Stimulated activated memory B cell treated with anti-CD40 and anti-IgM and Interleukin-4, amounts not matched to agents 10 μg/mL and 1 μg/mL and 100 μg/mL, for 72 hours (primary cell): ENCODE measurements at regions not wholly inside any gene's neighbourhood (a gene's known extent, or its start where the extent isn't known, plus 50 kb on each side); places are given as distances from the start of the nearest gene placed in this dataset.
A peak's percentile ranks its signal among the peaks of the same experiment; 100 is the strongest.

Experiments
- ATAC-seq: fragments of 150-1000 bp; cut with Tn5 transposase; 2 replicates; pipeline ENCODE4 v1.10.0; 2021
- H3K27ac Mint-ChIP-seq: one replicate; pipeline ENCODE4 v1.8.0; 2022; ENCODE audit warnings: mild to moderate bottlenecking, mixed read lengths
- H3K27me3 Mint-ChIP-seq: one replicate; pipeline ENCODE4 v1.8.0; 2022; ENCODE audit warnings: mixed read lengths
- H3K36me3 Mint-ChIP-seq: one replicate; pipeline ENCODE4 v1.8.0; 2022; ENCODE audit warnings: mixed read lengths
- H3K4me1 Mint-ChIP-seq: one replicate; pipeline ENCODE4 v1.8.0; 2022; ENCODE audit warnings: mixed read lengths
- H3K4me3 Mint-ChIP-seq: one replicate; pipeline ENCODE4 v1.8.0; 2022; ENCODE audit warnings: mild to moderate bottlenecking, moderate library complexity, mixed read lengths
- H3K9me3 Mint-ChIP-seq: one replicate; pipeline ENCODE4 v1.8.0; 2022; ENCODE audit warnings: mixed read lengths

DNA sequence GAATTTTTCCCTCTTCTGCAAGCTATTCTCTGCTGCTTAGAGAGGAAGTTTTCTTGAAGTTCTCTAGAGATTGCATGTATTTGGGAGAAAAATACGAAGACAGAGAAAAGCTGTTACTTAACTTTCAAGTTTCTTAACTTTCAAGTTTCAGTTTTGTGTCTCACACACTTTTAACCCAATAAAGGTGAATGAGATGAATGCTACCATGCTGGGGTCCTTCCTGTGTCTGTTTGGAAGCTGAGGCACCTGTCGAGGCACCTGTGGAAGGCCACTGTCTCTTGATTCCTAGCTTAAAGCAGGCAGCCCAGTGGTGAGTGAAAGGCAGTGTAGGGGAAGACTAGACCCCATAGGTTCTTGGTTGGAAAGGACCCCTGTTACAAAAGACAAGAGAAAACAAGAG is 372.8 kb upstream of the JARID2 start:
- Mint-ChIP-seq H3K27ac (no peak overlapping the region), H3K27me3 (no peaks in the 10 kb centered on the region), H3K9me3 (peaks cover 3% of the 10 kb centered on the region), H3K36me3 (peaks cover 6% of the 10 kb centered on the region), H3K4me3 (no peak overlapping the region), H3K4me1 (peaks cover 48% of the 10 kb centered on the region)
- ATAC-seq: no peak

DNA sequence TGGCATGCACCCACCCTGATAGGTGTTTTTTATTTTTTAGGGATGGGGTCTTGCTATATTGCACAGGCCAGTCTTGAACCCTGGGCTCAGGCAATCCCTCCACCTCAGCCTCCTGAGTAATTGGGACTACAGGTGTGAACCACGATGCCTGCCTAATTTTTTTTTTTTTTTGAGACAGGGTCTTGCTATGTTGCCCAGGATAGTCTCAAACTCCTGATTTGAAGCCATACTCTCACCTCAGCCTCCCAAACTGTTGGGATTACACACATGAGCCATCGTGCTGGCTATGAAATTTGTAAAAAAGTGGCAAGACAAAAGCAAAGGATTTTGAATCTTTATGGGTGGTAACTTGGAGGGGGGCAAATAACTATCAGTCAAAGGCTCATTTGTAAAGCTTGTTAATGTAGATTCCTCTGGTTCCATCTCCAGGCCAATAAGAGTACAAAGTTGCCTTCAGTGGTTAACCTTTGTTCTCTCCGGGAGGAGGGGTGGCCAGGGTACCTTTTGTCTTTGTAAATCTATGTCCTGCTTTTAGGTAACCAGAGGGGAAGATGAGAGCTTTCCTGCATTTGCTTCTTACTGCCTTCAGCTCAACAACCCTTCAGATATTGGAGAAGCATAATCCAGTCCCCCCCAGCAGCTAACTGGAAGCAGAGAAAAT is 372.0 kb upstream of the JARID2 start:
- ATAC-seq: no peak
- Mint-ChIP-seq H3K9me3 (peaks cover 3% of the 10 kb centered on the region), H3K27ac (no peak overlapping the region), H3K27me3 (no peaks in the 10 kb centered on the region), H3K4me1 (peaks cover 57% of the 10 kb centered on the region), H3K36me3 (peaks cover 6% of the 10 kb centered on the region), H3K4me3 (no peak overlapping the region)

DNA sequence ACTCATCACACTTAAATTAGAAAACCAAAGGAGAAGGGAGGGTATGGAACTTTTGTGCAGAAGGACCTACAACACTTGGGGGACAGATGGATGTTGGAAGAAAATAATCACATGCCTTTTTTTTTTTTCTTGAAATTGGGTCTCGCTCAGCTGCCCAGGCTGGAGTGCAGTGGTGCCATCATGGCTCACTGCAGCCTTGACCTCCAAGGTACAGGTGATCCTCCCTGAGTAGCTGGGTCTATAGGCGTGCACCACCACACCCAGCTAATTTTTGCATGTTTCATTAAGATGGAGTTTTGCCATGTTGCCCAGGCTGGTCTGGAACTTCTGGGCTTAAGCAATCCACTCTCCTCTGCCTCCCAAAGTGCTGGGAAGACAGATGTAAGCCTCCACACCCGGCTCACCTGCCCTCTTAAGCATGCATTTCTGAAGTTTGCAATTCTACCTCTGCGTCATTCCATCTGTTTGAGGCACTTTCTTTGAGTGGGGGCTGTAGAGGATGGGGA is 370.8 kb upstream of the JARID2 start:
- H3K36me3 Mint-ChIP-seq: peaks cover 6% of the 10 kb centered on the region
- H3K27me3 Mint-ChIP-seq: no peaks in the 10 kb centered on the region
- no peak overlapping the region for H3K4me3 Mint-ChIP-seq
- H3K27ac Mint-ChIP-seq: peak overlapping the region; percentile 100
- peaks cover 3% of the 10 kb centered on the region for H3K9me3 Mint-ChIP-seq
- ATAC-seq: no peak
- H3K4me1 Mint-ChIP-seq: peaks cover 53% of the 10 kb centered on the region

DNA sequence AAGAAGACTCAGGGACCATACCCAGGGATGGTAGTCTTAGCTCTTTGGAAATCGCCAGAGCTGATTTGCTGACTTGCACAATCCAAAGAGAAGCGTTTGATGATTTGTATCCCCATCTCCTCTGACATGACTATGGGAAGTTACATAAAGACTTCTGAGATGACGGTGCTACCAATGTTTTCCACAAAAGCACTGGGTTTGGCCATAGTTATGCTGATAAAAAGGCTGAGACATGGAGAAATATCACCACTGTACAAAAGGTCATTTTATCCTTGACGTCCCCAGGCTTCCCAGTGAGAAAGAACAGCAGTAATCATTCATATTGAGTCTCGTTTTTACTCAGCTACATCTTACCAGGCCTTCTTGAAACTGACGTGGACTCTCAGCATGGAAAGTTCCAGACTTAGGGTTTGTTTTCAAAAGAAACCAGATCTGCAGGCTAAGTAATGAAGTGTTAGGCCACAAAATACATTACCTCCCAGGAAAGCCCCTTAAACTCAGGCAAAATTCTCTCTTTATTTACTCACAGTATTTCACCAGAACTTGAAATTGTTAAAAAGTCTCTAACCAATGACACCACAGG is 370.3 kb upstream of the JARID2 start:
- H3K36me3 Mint-ChIP-seq: peaks cover 6% of the 10 kb centered on the region
- no peak overlapping the region for H3K4me3 Mint-ChIP-seq
- peak; percentile 78 for ATAC-seq
- H3K9me3 Mint-ChIP-seq: peaks cover 3% of the 10 kb centered on the region
- no peaks in the 10 kb centered on the region for H3K27me3 Mint-ChIP-seq
- peak overlapping the region; percentile 100 for H3K27ac Mint-ChIP-seq
- peaks cover 52% of the 10 kb centered on the region for H3K4me1 Mint-ChIP-seq

DNA sequence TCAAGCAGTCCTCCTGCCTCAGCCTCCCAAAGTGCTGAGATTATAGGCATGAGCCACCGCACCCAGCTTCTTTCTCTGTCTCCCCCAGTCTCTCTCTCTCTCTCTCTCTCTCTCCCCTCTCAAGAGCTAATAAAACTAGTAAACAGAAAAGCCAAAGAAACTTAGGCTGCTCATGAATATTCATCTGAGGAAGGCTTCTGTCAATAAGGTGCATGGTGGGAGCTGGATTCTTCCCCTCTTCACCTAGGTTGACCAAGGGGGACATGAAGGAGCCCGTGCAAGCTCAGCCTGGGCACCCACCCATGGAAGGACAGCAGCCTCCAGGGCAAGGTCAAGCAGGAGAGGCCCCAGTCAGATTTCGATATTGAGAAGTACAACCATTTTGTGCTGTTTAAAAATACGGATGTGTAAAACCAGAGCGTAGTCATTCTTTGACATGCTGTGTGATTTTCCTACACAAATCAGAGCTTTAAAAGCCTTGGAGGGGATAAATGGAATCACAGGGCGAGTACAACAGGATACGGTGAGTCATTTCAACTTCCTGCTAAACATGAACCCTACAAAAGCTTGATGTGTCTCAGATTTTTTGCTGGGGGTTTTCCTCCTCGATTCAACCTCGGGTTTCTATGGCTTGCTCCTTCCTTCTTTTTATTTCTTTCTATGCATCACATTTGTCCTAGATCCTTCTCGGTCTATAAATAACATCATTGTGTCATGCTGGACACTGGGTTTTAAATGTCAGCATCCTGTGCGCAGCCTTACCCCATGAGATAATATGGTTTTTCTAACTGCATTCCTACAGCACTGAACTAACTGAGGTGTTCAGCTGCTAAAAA is 368.9 kb upstream of the JARID2 start:
- peak; percentile 82 for ATAC-seq
- H3K36me3 Mint-ChIP-seq: peaks cover 6% of the 10 kb centered on the region
- H3K27me3 Mint-ChIP-seq: no peaks in the 10 kb centered on the region
- H3K4me3 Mint-ChIP-seq: peak overlapping the region; percentile 63
- peak overlapping the region; percentile 100 for H3K27ac Mint-ChIP-seq
- peaks cover 3% of the 10 kb centered on the region for H3K9me3 Mint-ChIP-seq
- H3K4me1 Mint-ChIP-seq: peaks cover 52% of the 10 kb centered on the region

DNA sequence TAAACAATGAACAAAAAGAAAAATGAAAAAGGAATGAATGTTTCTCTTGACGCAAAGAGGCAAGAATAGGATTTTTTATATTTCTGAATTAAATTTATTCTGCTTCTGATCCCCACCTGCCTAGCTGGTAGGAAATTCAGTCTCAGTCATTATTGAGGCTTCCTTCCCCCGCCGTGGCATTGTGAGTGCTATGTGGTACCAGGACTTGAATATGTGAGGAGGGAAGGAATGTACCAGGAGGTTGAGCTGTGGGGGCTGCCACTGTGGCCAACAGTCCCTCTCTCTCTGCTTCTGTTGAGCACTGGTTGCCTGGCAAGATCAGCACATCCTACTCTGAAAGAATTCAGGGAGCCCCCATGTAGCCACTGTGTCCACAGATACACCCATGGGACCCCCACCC is 368.1 kb upstream of the JARID2 start:
- H3K27ac Mint-ChIP-seq: peak overlapping the region; percentile 100
- no peaks in the 10 kb centered on the region for H3K27me3 Mint-ChIP-seq
- H3K4me3 Mint-ChIP-seq: no peak overlapping the region
- H3K36me3 Mint-ChIP-seq: peaks cover 6% of the 10 kb centered on the region
- ATAC-seq: no peak
- peaks cover 3% of the 10 kb centered on the region for H3K9me3 Mint-ChIP-seq
- peaks cover 51% of the 10 kb centered on the region for H3K4me1 Mint-ChIP-seq

DNA sequence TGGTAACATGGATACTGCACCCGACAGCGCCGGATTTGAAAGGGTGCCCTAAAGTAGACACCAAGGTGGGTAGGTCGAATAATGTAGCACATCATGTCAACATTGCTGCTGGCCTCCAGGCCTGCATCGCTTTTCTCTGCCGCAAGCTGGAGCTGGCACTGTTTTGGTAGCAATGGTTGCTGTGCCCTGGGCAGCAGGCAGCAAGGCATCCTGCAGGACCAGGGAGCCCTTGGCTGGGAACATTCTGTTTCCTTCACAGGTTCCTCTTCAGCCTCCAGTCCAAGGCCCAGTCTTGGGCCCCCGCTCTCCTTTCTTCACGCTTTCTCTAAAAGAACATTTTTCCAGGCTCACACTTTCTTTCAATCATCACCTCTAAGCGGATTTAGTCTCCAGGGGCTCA is 365.8 kb upstream of the JARID2 start:
- H3K27me3 Mint-ChIP-seq: no peaks in the 10 kb centered on the region
- peaks cover 3% of the 10 kb centered on the region for H3K9me3 Mint-ChIP-seq
- peaks cover 38% of the 10 kb centered on the region for H3K4me1 Mint-ChIP-seq
- H3K36me3 Mint-ChIP-seq: peaks cover 6% of the 10 kb centered on the region
- peak overlapping the region; percentile 7 for H3K27ac Mint-ChIP-seq
- H3K4me3 Mint-ChIP-seq: no peak overlapping the region
- ATAC-seq: no peak

DNA sequence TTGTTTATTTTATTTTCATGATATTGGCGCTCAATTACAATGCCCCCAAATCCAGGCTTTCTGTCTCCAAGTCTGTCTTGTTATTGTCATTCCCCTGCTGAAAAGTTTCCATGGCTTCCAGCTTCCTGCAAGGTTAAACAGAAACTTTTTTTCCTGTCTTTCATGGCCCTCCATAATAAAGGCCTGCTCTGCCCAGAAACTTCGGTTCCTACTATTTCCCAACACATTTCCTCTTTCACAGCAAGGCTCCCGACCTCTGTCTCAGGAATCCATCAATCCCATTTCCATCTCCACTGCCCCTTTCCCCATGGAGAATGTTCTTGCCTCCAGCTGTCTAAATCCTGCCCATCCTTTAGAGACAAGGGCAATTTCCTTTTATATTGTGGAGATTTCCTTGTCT is 365.2 kb upstream of the JARID2 start:
- H3K27ac Mint-ChIP-seq: peak overlapping the region; percentile 7
- H3K36me3 Mint-ChIP-seq: peaks cover 6% of the 10 kb centered on the region
- no peaks in the 10 kb centered on the region for H3K27me3 Mint-ChIP-seq
- H3K4me3 Mint-ChIP-seq: no peak overlapping the region
- H3K9me3 Mint-ChIP-seq: peaks cover 3% of the 10 kb centered on the region
- peaks cover 34% of the 10 kb centered on the region for H3K4me1 Mint-ChIP-seq
- no peak for ATAC-seq

DNA sequence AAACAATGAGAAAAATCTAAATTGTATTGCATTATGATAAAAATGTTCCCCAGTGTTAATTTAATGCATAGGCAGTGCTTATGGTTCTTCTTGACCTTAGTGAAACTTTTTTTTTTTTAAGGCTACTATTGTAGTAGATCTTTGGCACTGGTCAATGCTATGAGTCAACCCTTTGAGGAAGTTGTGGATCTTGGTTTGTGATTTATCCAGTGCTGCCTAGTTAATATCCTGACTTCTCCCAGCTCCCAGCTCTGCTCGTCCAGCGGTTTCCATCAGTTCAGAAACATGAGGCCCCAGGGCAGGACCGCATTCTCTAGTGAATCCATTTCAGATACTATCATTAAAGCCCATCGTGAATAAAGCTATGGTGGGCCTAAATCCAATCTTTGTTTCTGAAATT is 364.5 kb upstream of the JARID2 start:
- no peaks in the 10 kb centered on the region for H3K27me3 Mint-ChIP-seq
- no peak overlapping the region for H3K4me3 Mint-ChIP-seq

DNA sequence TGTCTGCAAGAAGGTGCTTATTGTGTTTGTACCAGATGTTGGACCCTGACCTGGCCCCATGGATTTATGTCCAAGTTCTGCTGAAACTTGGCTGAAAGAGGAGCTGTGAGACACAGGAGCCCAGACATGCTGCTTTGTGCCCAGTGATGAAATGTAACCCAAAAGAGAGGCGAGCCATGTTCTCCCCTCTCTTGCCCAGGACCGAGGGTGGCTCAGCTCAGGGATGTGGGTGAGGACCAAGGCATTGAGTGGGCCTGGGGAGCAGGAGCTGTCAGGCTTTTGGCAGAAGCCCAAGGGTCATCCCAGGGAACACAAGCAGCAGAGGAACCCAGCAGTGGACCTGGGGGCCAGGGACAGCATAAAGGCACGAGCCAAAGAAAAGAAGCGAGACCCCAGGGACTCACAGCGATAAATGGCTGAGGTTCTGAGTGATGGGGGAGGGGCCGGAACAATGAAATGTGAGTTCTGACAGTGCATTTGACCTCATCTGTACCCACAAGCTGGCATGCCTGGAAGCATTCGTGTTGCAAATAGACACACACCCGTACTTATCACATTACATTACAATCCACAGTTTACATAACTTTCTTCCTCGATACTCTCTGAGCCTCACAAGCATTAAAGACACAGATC is 363.4 kb upstream of the JARID2 start:
- ATAC-seq: no peak
- Mint-ChIP-seq H3K36me3 (no peaks in the 10 kb centered on the region), H3K4me1 (peaks cover 20% of the 10 kb centered on the region), H3K4me3 (no peak overlapping the region), H3K9me3 (no peaks in the 10 kb centered on the region), H3K27me3 (no peaks in the 10 kb centered on the region), H3K27ac (peak overlapping the region; percentile 7)

More for the DNA sequence above, 364.5 kb upstream of the JARID2 start:
- Mint-ChIP-seq H3K4me1 (peaks cover 31% of the 10 kb centered on the region), H3K9me3 (peaks cover 3% of the 10 kb centered on the region), H3K27ac (peak overlapping the region; percentile 7), H3K36me3 (peaks cover 6% of the 10 kb centered on the region)
- no peak for ATAC-seq

DNA sequence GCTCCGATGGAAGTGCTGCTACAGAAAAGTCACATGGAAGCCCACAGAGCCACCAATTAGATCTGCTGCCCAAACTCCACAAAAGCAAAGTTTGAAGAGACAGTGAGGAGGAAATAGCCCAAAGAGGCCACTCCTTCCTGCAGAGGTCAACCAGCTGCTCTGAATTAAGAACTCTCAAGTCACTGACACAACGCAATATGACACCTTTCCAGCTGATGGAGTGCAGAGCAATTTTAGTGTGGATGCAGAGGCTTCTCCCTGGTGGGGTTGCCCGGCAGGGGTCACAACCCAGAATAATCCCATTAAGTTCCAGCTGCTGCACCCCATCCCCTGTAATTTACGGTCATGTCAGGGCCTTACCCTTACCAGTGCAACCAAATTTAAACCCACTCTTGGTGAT is 361.9 kb upstream of the JARID2 start:
- no peak overlapping the region for H3K27ac Mint-ChIP-seq
- peaks cover 7% of the 10 kb centered on the region for H3K4me1 Mint-ChIP-seq
- H3K36me3 Mint-ChIP-seq: no peaks in the 10 kb centered on the region
- no peak overlapping the region for H3K4me3 Mint-ChIP-seq
- ATAC-seq: no peak
- H3K9me3 Mint-ChIP-seq: no peaks in the 10 kb centered on the region
- no peaks in the 10 kb centered on the region for H3K27me3 Mint-ChIP-seq

DNA sequence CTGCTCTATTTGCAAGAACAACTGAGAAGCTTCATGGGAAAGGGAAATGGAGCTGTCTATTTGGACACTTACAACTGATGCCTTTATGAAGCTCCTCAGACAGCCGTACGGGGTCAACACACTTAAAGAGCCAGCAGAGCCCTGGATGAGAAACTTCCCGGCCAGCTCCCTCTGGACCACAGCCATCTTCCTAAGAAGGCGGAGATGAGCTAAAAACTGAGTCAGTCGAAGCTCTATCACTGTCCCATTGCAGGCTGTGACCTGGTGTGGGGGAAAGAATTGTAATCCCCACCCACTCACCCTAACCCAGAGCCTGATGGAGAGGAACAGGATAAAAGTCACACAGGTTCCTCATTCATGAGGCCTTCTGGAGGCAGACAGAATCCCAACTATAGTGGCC is 360.4 kb upstream of the JARID2 start:
- no peak for ATAC-seq
- Mint-ChIP-seq H3K36me3 (peaks cover 5% of the 10 kb centered on the region), H3K4me1 (peaks cover 6% of the 10 kb centered on the region), H3K27me3 (no peaks in the 10 kb centered on the region), H3K4me3 (no peak overlapping the region), H3K9me3 (peaks cover 3% of the 10 kb centered on the region), H3K27ac (no peak overlapping the region)

DNA sequence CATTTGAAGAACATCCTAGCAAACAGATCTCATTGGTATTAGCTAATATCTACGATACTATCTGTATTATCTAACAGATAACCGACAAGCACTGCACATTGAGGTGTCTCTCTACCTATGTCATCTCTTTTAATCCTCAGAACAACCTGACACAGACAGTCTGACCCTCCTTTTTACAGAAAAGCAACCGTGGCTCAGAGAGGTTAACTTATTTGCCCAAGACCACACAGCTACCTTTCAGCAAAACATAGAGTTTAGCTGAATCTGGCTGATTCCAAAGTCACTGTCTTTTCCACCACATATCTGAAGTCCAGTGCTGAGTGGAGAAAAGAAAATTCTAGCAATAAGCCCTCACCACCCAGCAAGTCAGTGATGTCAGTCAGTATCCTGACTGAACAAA is 358.7 kb upstream of the JARID2 start:
- peaks cover 3% of the 10 kb centered on the region for H3K9me3 Mint-ChIP-seq
- H3K27ac Mint-ChIP-seq: no peak overlapping the region
- H3K4me1 Mint-ChIP-seq: peaks cover 12% of the 10 kb centered on the region
- peaks cover 5% of the 10 kb centered on the region for H3K36me3 Mint-ChIP-seq
- H3K27me3 Mint-ChIP-seq: no peaks in the 10 kb centered on the region
- ATAC-seq: no peak
- H3K4me3 Mint-ChIP-seq: no peak overlapping the region

DNA sequence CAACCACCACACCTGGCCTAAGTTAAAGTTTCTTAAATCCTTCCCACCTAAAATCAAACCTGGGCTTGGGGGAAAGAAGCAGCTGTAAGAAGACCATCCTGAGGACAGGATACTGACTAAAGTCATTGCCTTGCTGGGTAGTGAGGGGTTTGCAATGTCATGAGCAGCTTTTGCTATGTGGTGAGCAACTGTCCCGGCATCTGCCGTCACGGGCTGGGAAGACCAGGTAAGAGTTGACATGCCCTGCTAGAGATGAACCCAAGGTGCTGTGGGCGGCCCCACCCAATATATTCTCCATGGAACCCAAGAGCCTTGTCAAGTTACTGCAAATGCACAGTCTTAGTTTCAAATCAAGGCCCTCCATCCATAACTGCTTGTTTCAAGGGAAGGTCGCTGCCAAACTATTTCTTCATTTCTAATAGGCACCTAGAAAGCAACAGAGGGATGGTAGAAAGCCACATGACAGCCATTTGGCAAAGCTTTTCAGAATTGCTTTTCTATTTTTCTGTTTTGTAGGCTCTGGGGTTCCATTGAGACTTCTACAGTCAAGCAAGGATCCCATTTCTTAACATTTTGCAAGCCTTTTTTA is 357.8 kb upstream of the JARID2 start:
- Mint-ChIP-seq H3K9me3 (peaks cover 3% of the 10 kb centered on the region), H3K4me1 (peaks cover 16% of the 10 kb centered on the region), H3K36me3 (peaks cover 5% of the 10 kb centered on the region), H3K27ac (no peak overlapping the region), H3K27me3 (no peaks in the 10 kb centered on the region), H3K4me3 (no peak overlapping the region)
- no peak for ATAC-seq

DNA sequence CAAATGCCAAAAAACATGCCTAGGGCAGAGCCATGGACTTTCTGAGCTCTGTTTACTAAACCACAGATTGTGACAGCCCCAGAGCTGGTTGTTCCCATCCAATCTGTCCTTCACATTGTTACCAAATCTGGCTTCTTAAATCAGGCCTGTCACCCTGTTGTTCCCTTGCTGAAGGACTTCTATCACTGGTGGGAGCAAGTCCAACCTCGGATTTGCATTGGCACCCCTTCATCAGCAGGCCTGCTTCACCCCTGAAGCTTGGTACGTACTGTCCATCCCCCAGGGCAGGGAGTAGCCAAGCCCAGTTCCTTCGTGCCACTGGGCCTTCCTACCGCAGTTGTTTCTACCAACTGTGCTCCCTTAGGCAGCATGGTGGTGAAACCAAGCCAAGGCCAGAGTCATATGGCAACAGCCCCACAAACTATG is 357.3 kb upstream of the JARID2 start:
- Mint-ChIP-seq H3K4me3 (no peak overlapping the region), H3K36me3 (peaks cover 5% of the 10 kb centered on the region), H3K4me1 (peaks cover 16% of the 10 kb centered on the region), H3K27ac (no peak overlapping the region), H3K9me3 (peaks cover 7% of the 10 kb centered on the region), H3K27me3 (no peaks in the 10 kb centered on the region)
- no peak for ATAC-seq
